ENCODE measurements at regions not wholly inside any gene's neighbourhood (a gene's known extent, or its start where the extent isn't known, plus 50 kb on each side); places are given as distances from the start of the nearest gene placed in this dataset.

DNA sequence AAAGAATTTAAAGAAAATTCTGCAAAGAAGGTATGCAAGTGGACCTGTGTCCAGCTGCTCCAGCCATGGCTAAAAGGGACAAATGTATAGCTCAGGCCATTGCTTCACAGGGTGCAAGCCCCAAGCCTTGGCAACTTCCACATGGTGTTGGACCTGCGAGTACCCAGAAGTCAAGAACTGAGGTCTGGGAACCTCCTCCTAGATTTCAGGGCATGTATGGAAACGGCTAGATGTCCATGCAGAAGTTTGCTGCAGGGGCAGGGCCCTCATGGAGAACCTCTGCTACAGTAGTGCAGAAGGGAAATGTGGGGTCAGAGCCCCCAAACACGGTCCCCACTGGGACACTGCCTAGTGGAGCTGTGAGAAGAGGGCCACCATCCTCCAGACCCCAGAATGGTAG is 284.0 kb upstream of the RAB6C start:
- no peak for DNase-seq (ENCODE audit: low read depth in 2 of 2)

DNA sequence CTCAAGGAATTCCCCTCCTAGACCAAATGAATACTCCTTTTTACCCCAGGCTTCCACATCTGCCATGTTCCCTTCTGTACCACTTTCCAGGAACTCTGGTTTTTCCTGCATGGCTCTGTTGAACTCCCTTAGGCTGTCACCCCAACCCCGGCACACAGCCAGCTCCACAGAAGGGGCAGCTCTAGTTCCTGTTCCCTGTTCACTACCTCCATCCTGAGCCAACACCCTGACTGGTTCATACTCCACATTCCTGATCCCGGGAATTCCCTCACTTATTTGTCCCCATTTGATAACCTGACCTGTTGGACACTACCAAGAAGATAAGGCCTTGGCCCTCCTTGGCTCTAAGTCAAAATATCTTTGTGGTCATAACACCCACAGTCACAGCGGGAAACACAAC is 280.9 kb upstream of the RAB6C start:
- no peak for DNase-seq (ENCODE audit: low read depth in 2 of 2)

DNA sequence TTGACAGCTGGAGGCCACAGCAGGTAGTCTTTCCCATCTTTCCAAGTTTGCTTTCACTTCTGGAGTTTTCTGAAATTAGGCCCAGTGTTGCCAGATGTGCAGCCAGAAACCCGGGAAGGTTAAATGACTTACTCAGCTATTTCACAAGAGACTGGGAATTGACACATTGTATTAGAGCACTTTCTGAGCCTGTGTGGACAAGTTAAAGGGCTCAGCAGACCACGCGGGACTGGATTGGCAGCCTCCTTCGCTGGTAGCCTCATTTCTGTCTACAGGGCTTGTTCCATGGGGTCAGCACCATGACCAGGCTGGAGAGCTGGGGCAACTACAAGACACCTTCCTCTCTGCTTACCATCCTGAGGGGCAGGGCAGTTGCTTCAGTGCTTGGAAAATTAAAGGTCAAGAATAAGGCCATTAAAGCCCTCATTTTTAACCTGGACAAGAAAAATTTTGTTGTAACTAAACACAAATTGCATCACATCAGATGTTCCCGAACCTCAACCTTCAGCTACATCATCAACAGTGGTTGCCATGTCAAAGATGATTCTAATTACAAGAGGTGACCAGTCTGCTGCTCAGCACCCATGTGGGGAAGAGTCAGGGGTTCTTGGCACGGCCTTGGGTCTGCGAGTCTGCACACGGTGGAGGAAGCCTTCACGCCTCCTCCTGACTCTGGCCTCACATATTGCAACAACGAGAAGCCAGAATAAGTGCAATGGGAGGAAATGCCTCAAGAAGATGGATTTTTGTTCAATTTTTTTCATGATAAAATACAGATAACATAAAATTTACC is 279.5 kb upstream of the RAB6C start:
- DNase-seq (ENCODE audit: low read depth in 2 of 2) = no peak

DNA sequence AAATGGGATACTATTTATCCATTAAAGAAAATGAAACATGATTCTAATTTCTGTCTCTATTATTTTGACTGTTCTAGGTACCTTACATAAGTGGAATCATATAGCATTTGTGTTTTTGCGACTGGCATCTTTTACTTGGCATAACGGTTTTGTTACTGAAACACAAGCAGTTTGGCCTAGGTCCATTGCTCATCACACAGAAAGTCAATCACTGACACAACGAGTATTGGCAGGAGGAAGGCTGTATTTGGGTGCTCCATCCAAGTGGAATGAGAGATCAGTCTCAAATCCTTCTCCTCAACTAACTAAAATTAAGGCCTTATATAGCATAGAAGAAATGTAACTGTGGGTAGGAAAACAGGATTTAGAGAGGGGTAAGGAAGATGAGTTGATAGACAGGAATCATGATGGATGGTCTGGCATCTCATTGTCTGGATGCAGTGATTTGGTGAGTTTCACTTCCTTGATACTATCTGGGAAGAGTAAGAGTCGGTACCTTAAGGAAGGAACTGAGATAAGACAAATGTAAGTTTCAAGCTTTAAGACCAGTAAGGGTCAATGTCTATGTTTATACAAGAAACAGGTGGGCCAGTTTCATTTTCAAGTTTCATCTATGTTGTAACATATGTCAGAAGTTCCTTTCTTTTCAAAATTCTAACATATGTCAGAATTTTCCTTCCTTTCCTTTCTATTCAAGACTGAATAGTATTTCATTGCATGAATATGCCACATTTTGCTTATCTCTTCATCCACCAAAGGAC is 276.9 kb upstream of the RAB6C start:
- no peak for DNase-seq (ENCODE audit: low read depth in 2 of 2)

DNA sequence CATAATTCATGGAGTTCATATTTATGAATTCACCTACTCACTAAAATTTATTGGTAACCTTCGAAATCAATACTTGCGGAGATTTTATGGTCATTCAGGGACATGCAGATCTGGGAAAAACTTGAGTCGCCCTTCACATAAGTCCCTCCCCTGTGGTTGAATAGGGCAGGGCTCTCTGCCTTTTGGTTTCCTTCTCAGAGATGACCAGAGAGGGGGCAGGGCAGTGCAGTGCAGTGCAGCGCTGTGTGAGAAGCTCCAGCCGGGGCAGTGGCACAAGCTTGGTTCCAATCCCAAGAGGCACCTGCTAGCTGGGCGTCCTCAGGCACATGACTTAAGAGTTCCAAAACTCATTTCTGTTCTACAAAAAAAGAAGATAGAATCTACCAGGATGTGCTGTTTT is 274.4 kb upstream of the RAB6C start:
- DNase-seq (ENCODE audit: low read depth in 2 of 2) = no peak

DNA sequence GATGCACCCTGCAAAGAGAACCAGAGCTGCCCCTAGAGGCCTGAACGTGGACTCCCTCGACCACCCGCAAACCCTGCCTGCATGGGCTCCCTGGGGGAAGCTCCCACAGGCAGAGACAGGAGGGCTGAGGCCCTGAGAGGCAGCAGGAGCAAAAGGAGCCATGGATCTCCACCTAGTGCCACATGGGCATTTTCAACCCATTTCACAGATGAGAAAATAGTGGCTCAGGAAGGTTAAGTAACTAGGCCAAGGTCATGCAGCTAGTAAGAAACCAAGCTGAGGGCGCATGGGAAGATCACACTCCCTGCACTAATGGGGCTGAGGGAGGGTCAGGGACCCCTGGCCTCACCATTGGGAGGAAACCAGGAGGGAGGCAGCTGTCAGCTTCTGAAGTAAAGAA is 271.7 kb upstream of the RAB6C start:
- no peak for DNase-seq (ENCODE audit: low read depth in 2 of 2)

DNA sequence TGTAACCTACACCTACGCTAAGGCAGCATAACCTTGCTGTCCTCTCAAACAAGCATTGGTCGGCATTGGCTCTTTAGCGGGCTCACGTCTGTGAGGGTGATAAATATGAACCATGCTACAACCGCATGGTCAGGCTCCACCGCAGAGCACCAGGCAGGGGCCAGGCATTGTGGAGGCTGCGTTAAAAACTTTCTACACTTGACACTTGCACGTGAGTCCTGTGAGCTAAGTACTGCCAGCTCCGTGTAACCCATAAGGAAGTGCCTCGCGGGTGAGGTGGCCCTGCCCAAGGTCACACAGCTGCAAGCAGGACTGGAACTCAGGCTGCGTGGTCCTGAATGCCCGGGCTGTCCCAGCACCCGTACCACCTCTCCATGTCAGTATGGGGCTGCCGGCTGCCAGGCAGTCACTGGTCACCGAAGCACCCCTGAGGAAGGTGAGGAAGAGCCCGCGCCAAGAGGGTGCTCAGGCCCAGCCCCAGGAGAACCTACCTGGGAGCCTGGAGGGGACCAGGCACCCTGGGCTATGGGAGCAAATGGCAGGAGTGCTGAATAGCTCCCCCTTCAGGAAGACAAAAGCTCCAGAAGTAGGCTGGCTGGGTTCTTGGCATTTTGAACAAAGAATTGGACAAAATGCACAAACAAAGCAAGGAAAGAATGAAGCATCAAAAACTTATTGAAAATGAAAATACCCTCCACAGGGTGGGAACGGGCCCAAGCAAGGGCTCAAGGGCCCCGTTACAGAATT is 271.1 kb upstream of the RAB6C start:
- no peak for DNase-seq (ENCODE audit: low read depth in 2 of 2)

DNA sequence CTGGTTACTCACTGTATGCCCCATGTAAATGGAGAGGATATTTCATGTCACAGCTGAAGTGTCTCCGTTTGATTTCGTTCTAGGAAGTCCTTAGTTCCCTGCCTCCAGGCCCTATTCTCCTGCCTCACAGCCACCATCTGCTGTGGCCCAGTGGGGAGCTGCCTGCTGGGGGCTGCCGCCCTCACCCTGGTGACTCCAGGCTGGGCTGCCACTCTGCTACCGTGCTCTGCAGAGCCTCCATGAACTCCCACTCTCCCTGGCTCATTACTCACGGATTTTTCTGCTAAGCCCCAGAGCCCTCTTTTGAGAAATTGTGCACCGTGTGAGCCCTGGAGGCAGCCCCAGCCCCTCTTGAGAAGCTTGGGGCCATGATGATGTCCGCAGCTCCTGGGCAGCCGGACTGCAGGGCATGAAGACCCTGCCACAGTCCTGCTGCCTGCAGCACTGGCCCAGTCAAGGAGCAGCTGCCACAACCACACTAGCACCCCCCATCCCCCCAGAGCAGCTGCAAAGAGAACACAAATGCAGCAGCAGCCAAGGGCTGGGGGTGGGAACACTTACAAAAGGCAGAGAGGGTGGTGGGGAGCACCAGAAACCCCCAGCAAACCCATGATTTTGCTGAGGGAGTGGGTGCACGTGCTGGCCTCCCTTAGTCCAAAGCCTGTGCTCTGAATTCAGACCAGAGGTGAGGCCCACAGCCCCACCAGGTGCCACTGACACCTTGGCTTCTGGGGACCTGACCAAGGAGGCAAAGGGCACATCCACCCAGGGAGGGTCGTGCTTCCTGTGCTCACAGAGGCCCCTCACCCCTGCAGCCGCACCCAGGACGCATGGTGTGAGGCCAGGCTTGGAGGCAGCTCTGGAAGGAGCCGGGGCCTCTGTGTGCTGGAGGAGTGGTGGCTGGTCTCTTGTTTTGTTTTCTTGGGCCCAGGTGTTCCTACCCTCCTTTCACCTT is 270.2 kb upstream of the RAB6C start:
- DNase-seq (ENCODE audit: low read depth in 2 of 2) = no peak

DNA sequence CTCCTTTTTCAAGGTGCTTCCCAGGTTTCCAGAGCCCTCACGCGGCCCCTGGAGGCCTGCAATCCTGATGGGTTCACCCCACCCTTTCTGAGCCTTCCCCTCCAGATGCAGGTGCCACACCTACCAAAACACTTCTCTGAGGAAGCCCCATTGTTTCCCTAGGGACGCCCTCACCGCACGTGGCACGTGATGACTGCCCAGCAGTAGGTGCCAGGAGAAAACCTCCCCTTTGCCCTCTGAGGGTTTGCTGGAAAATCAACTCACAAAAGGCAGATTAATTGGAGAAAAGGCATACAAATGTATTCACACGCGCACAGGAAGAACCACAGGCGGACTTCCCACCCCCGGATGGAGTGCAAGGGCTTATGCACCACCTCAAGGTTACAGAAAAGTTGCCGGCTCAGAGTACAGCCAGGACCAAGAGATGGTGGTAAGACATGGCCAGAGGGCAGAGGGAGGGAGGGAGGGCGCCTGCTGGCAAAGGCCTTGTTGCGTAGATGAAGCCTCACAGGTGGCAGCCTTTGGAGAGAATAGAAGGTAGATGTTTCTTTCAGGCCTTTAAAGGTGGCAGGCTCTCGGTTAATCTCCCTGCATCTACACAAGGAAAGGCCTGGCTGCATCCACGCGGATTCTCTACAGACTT is 269.4 kb upstream of the RAB6C start:
- DNase-seq (ENCODE audit: low read depth in 2 of 2) = no peak

DNA sequence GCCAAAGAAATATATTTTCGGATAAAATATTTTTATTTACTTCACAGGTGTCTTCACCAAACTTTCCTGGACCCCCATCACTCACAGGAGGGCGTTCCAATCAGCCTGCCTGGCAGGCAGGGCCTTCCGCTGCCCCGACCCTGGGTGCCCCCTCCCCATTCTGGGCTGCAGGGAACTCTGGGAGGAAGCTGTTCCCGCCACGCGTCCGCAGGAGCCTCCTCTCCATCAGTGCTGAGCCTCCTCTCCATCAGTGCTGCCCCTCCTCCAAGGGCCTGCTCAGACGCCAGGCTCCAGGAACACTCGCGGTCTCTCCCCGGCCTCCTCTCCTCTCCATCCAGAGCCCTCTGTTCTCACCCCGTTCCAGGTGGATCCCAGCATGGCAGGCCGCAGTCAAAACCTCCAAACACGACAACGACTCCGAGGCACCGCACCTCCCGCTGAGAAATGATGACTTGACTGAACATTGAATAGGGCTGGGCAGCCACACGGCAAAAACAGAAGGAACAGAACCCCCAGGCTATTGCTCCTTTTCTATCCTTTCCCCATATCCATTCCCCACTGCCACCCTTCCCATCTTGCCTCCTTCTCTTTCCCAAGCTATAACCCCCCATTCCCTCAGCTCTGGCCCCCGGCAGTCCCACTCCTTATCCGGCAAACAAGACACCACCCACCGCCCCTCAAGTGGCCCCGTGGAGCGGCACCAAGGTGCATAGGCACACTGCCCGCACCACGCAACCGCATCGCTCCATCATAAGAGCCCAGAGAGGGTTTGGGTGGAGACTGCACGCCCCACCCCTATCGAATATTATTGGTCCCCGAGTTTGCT is 268.6 kb upstream of the RAB6C start:
- no peak for DNase-seq (ENCODE audit: low read depth in 2 of 2)

DNA sequence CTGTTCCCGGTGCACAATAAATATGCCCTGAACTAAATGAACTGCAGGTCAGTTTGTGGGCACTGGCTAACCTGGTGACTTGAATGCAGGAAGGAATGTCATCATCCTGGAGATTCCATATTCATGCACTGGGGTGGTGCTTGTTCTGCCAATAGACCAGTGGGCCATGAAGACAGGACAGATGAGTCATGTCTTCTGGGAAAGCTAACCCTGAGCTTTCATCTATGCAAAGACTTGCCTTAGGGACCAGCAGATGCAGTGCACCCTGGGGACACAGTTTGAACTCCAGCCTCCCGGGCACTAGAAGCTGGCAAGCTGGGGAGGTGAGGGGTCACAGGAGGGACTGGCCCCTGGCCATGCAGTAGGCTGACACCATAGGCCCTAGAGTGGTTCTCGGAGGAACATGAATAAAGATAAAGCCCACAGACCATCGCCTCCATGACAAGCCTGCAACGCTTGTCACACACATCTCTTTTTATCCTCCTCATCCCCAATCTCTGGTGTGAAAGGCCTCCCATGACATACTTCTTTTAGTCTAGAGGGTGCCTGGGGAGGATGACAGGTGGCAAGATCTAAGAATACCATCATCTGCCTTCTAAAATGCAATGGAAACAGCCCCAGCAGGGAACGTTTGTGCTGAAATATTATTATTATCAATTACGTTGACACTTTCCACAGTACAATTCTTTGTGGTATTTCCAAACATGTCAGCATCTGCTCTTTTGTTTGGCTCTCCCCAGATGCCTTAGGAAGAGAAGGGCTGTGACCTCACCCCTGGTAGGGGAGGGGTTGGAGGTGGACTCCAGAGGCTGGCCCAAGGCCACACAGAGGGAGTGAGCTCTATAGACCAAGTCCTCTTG is 267.4 kb upstream of the RAB6C start:
- no peak for DNase-seq (ENCODE audit: low read depth in 2 of 2)

DNA sequence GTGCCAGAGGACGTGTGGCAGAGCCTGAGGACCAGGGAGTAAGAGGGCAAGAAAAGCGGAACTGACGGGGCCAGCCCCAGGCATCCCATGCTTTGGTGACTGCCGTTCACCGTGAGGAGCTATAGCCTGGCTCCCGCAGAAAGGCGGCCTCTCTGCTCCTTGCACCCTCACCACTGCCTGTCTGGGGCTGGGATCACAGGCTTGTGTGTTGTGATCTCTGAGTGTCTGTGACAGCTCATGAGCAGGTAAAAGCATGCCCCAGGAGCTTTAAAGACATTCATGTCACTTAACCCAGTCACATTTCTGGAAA is 266.8 kb upstream of the RAB6C start:
- DNase-seq (ENCODE audit: low read depth in 2 of 2) = no peak

DNA sequence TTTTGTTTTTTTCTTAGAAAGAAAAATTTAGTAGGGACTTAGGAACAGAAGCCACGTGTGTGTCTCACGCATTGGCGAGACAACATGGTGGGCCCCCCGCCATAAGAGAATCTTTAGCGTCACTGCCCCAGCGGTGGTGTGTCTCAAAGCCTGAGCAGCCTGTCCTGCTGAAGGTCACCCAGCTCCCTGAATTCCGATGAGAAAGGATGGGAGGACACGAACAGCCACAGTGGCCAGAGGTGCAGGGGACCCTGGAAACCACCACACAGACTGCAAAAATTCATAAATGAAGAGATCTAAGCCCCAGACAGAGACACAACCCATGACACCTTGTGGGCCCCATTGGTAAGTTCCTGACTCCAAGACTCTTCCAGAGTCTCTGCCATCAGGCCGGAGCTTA is 266.1 kb upstream of the RAB6C start:
- no peak for DNase-seq (ENCODE audit: low read depth in 2 of 2)

DNA sequence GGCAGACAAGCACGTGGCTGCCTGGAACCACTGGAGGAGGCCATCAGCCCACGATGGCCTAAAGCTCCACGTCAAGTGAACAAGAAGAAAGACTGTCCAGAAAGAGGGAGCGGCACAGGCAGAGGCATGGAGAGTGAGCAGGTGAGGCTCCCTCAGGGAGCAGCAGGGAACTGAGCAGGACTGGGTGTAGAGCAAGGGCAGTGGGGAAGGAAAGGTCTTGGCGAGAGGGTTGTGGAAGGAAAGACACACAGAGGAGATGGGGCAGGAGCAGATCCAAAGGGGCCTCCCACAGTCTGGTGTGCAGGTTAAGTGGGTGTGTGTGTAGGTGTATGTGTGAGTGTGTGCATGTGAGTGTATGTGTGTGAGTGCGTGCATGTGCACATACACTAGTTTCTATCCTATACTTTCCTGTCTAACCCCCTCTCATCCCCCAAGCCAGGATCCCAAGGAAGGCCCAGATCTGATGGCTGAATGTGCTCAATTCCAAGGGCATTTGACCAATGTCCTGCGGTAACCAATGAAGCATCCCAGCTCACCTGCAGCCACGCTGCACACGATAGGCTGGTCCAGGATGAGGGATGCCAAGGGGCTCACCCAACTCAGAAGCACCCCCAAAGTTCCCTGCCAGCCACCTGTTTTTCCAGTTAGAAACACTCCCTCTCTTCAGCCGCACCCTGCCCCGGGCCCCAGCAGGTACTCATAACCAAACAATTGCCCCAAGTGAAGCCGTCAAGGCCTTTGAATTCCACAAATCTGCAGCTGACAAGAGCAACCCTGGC is 262.5 kb upstream of the RAB6C start:
- DNase-seq (ENCODE audit: low read depth in 2 of 2) = no peak

DNA sequence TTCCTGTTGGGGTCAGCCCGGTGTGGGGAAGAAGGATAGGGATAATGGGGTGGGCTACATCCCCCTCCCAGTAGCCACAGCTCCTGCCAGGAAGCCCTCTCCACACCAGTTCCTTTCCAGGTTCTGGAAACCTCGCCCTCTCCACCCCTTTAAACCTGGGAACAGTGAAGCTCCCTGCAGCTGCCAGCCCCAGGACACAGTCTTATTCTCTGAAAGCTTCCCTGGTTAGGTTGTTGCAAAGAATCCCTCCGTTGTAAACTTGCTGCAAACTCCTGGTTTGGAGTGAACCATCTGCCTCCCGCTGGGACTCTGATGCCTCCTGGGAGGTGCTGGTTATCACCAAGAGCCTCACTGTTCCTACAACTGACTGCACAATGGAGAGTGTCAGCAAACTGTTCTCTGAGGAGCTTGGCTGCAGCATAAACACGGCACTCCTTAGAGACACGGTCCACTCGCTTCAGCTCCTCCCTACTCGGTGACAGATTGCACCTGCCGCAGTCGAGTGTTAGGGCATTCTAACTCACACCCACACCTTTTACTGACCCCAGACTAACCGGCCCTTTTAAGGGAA is 261.8 kb upstream of the RAB6C start:
- no peak for DNase-seq (ENCODE audit: low read depth in 2 of 2)

DNA sequence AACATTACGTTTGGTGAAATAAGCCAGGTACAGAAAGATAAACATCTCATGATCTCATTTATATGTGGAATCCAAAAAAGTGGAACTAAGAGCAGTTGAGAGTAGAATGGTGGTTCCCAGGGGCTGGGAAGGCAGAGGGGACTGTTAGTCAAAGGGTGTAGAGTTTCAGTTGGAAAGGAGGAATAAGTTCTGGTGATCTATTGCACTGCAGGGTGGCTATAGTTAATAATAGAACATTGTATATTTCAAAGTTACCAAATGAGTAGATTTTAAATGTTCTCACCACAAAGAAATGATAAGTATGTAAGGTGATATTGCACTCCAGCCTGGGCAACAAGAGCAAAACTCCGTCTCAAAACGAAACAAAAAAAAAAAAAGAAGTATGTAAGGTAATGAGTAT is 260.1 kb upstream of the RAB6C start:
- no peak for DNase-seq (ENCODE audit: low read depth in 2 of 2)

DNA sequence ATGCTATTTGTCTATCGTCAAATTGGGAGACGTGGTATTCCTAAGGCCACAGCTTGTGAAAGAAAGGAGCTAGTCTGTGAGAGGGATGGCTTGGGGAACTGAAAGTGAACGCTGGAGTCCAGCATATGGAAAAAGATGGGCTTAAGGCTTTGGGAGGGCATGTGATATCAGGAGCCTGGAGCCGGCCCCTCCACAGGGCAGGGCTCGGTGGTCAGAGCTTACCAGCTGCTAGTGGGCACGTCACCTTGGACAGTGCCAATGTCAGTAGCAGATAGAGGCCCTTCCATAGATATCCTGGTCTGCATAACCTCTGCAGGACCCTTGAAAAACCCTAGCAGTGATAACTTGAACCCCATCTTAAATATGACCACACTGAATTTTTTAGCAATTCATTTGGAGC is 259.1 kb upstream of the RAB6C start:
- DNase-seq (ENCODE audit: low read depth in 2 of 2) = no peak

DNA sequence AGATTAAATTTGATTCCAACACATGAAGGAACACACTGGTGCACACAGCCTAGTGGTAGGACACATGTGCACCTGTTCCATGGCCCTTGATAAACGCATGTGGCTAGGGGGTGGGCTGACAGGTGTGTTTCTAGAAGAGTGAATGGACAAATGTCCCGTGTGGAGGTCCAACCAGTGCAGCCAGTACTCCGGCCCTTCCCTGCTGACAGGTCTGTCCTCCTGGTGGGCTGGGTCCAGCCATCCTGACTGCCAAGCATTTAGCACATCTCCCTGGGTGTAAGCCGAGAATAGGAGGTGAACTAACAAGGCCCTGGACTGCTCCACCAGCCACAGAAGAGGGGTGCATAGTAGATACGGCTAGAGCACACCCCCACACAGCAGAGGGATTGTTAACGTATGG is 258.7 kb upstream of the RAB6C start:
- no peak for DNase-seq (ENCODE audit: low read depth in 2 of 2)
